ENCODE measurements at regions not wholly inside any gene's neighbourhood (a gene's known extent, or its start where the extent isn't known, plus 50 kb on each side); places are given as distances from the start of the nearest gene placed in this dataset.

GRCh38 chr9:26331223-26331622, 561.4 kb downstream of the CAAP1 start:
- DNase-seq (ENCODE audit: low read depth in 1 of 2, low spot score in 1 of 2) = no peak
- no peaks in the 10 kb centered on the region for H3K27me3 ChIP-seq (ENCODE audit: insufficient read depth, poor library complexity, severe bottlenecking)
- H3K27ac ChIP-seq (replicated peaks) = no peak overlapping the region
- no peak overlapping the region for H3K4me3 ChIP-seq (replicated peaks; ENCODE audit: insufficient read depth, low read length)
- TF ChIP-seq SPI1 (IDR thresholded peaks at IDR 0.05; ENCODE audit: borderline replicate concordance, low read depth) (no peak), REST (IDR thresholded peaks at IDR 0.05; ENCODE audit: insufficient replicate concordance, low read depth) (no peak), CTCF (IDR thresholded peaks at IDR 0.05; ENCODE audit: insufficient read depth, low read length) (no peak), GABPA (IDR thresholded peaks at IDR 0.05; ENCODE audit: low read depth) (no peak), POLR2AphosphoS5 (IDR thresholded peaks at IDR 0.05; ENCODE audit: low read depth) (no peak)

GRCh38 chr9:26329974-26330373, 562.6 kb downstream of the CAAP1 start:
- H3K27me3 ChIP-seq (ENCODE audit: insufficient read depth, poor library complexity, severe bottlenecking) = no peaks in the 10 kb centered on the region
- no peak for DNase-seq (ENCODE audit: low read depth in 1 of 2, low spot score in 1 of 2)
- no peak for TF ChIP-seq GABPA (IDR thresholded peaks at IDR 0.05; ENCODE audit: low read depth)
- TF ChIP-seq SPI1 (IDR thresholded peaks at IDR 0.05; ENCODE audit: borderline replicate concordance, low read depth) = no peak
- no peak for TF ChIP-seq REST (IDR thresholded peaks at IDR 0.05; ENCODE audit: insufficient replicate concordance, low read depth)
- no peak for TF ChIP-seq POLR2AphosphoS5 (IDR thresholded peaks at IDR 0.05; ENCODE audit: low read depth)
- TF ChIP-seq CTCF (IDR thresholded peaks at IDR 0.05; ENCODE audit: insufficient read depth, low read length) = no peak
- no peak overlapping the region for H3K4me3 ChIP-seq (replicated peaks; ENCODE audit: insufficient read depth, low read length)
- no peak overlapping the region for H3K27ac ChIP-seq (replicated peaks)

DNA sequence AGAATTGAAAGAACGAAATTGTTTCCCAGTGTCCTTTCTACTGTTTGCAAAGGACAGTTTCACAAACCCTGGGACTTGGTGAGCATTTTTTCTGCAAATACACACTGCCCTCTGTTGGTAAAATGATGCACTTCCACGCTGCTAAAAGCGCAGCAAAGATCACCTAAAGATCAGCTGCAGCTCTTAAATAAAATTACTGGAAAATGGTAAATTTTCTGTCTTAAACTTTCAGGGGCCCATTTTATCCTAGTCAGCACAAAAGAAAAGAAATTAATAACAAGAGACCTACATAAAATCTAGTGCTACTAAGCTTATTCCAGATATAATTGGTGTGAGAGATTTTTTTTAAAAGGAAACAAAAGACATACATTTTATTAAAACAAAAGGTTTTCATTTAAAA, 566.0 kb downstream of the CAAP1 start:
- TF ChIP-seq GABPA (IDR thresholded peaks at IDR 0.05; ENCODE audit: low read depth) (no peak), CTCF (IDR thresholded peaks at IDR 0.05; ENCODE audit: insufficient read depth, low read length) (peak; percentile 43)
- Histone ChIP-seq H3K27me3 (ENCODE audit: insufficient read depth, poor library complexity, severe bottlenecking) (no peaks in the 10 kb centered on the region), H3K27ac (replicated peaks) (no peak overlapping the region), H3K4me3 (replicated peaks; ENCODE audit: insufficient read depth, low read length) (no peak overlapping the region)
- peak; percentile 7 to 36 for DNase-seq (ENCODE audit: low read depth in 1 of 2, low spot score in 1 of 2)

- no peak for DNase-seq (ENCODE audit: low read depth in 1 of 2, low spot score in 1 of 2)
- no peak overlapping the region for H3K27ac ChIP-seq (replicated peaks)
- H3K27me3 ChIP-seq (ENCODE audit: insufficient read depth, poor library complexity, severe bottlenecking) = no peaks in the 10 kb centered on the region
- TF ChIP-seq POLR2AphosphoS5 (IDR thresholded peaks at IDR 0.05; ENCODE audit: low read depth) (no peak), GABPA (IDR thresholded peaks at IDR 0.05; ENCODE audit: low read depth) (no peak), CTCF (IDR thresholded peaks at IDR 0.05; ENCODE audit: insufficient read depth, low read length) (no peak), SPI1 (IDR thresholded peaks at IDR 0.05; ENCODE audit: borderline replicate concordance, low read depth) (no peak), REST (IDR thresholded peaks at IDR 0.05; ENCODE audit: insufficient replicate concordance, low read depth) (no peak)
- no peak overlapping the region for H3K4me3 ChIP-seq (replicated peaks; ENCODE audit: insufficient read depth, low read length)
Measured at GRCh38 chr9:26325444-26325829, 567.2 kb downstream of the CAAP1 start.
